IMR-90 (cell line): ENCODE measurements at regions not wholly inside any gene's neighbourhood (a gene's known extent, or its start where the extent isn't known, plus 50 kb on each side); places are given as distances from the start of the nearest gene placed in this dataset.

ENCODE experiments used
- ATAC-seq: fragments of 200-7000 bp; cut with Tn5 transposase; 2 replicates; pipeline ENCODE4 v1.9.1; 2020; ENCODE audit warnings: low read depth, mild to moderate bottlenecking, moderate library complexity
- BruUV-seq: library from RNA; stranded (reverse); fragments of 400-500 nt; replicated peaks from 2 replicates; lab custom pipeline; 2021; lab: Mats Ljungman, UMichigan
- CTCF ChIA-PET: fragments of 300-600 bp; formaldehyde crosslinking; extraction: SDS; loops from one replicate; lab custom pipeline; 2021; ENCODE audit warnings: antibody characterized with exemption; lab: Yijun Ruan, JAX
- POLR2A ChIA-PET: fragments of 300-600 bp; sonication (Branson Sonifier 250); formaldehyde crosslinking; loops from one replicate; lab custom pipeline; 2022; ENCODE audit warnings: antibody characterized with exemption; ENCODE audit not compliant: unreplicated experiment; lab: Charles Lee
- DNase-seq: peaks from one replicate; pipeline ENCODE4 v3.0.0; 2013
- H2AFZ ChIP-seq: replicated peaks from 2 replicates; pipeline ENCODE3; 2013; ENCODE audit warnings: low read length, mild to moderate bottlenecking; ENCODE audit not compliant: poor library complexity
- H2AK5ac ChIP-seq: 2 replicates; pipeline ENCODE4 v1.6.1; 2013; ENCODE audit warnings: low read depth, low read length, inconsistent platforms
- H2AK9ac ChIP-seq: replicated peaks from 2 replicates; pipeline ENCODE3; 2013; ENCODE audit warnings: mild to moderate bottlenecking, low read depth, low read length, moderate library complexity; ENCODE audit not compliant: poor library complexity
- H2BK120ac ChIP-seq: 2 replicates; pipeline ENCODE4 v1.6.1; 2013; ENCODE audit warnings: low read depth, low read length, inconsistent platforms
- H2BK15ac ChIP-seq: 3 replicates; pipeline ENCODE4 v1.6.1; 2013; ENCODE audit warnings: low read depth, low read length, inconsistent platforms
- H2BK20ac ChIP-seq: 2 replicates; pipeline ENCODE4 v1.6.1; 2013; ENCODE audit warnings: low read depth, mild to moderate bottlenecking, inconsistent platforms, low read length, moderate library complexity
- H2BK5ac ChIP-seq: 2 replicates; pipeline ENCODE4 v1.6.1; 2013; ENCODE audit warnings: mild to moderate bottlenecking, low read depth, low read length, inconsistent platforms; ENCODE audit not compliant: poor library complexity, severe bottlenecking
- H3K14ac ChIP-seq: replicated peaks from 2 replicates; pipeline ENCODE4 v1.6.1; 2013; ENCODE audit warnings: low read depth, low read length, inconsistent platforms
- H3K18ac ChIP-seq: 2 replicates; pipeline ENCODE4 v1.6.1; 2013; ENCODE audit warnings: low read depth, low read length, control low read depth
- H3K23ac ChIP-seq: 2 replicates; pipeline ENCODE4 v1.6.1; 2013; ENCODE audit warnings: low read depth, low read length, inconsistent platforms
- H3K27ac ChIP-seq: 2 replicates; pipeline ENCODE4 v1.5.1; 2013; ENCODE audit warnings: mild to moderate bottlenecking, control low read depth, low read length; ENCODE audit not compliant: insufficient read depth
- H3K27me3 ChIP-seq: 2 replicates; pipeline ENCODE4 v1.6.1; 2013; ENCODE audit warnings: low read length; ENCODE audit not compliant: control insufficient read depth, insufficient read depth
- H3K36me3 ChIP-seq: 2 replicates; pipeline ENCODE4 v1.6.1; 2013; ENCODE audit warnings: low read length, mixed read lengths; ENCODE audit not compliant: control insufficient read depth, insufficient read depth
- H3K4ac ChIP-seq: 2 replicates; pipeline ENCODE4 v1.6.1; 2013; ENCODE audit warnings: low read depth, low read length, inconsistent platforms
- H3K4me1 ChIP-seq: 2 replicates; pipeline ENCODE4 v1.6.1; 2013; ENCODE audit warnings: low read length, mixed read lengths; ENCODE audit not compliant: control insufficient read depth, insufficient read depth
- H3K4me2 ChIP-seq: 2 replicates; pipeline ENCODE4 v1.6.1; 2013; ENCODE audit warnings: low read depth, mild to moderate bottlenecking, control low read depth, low read length, moderate library complexity
- H3K4me3 ChIP-seq: 2 replicates; pipeline ENCODE4 v1.5.1; 2013; ENCODE audit warnings: low read depth, mild to moderate bottlenecking, control low read depth, low read length, moderate library complexity; ENCODE audit not compliant: insufficient read depth
- H3K56ac ChIP-seq: 2 replicates; pipeline ENCODE4 v1.6.1; 2013; ENCODE audit warnings: low read length, inconsistent platforms; ENCODE audit not compliant: insufficient read depth; ENCODE audit errors: extremely low read depth
- H3K79me1 ChIP-seq, 2 experiments: 2 replicates each; pipeline ENCODE4 v1.6.1; 2013; ENCODE audit warnings: low read length in 2 of 2, inconsistent platforms in 1 of 2, low read depth in 1 of 2
- H3K9ac ChIP-seq: 2 replicates; pipeline ENCODE4 v1.6.1; 2013; ENCODE audit warnings: low read depth, low read length, control low read depth
- H3K9me1 ChIP-seq: 2 replicates; pipeline ENCODE4 v1.6.1; 2013; ENCODE audit warnings: low read length, inconsistent platforms; ENCODE audit not compliant: insufficient read depth
- H3K9me3 ChIP-seq: 2 replicates; pipeline ENCODE4 v1.6.1; 2013; ENCODE audit warnings: low read length; ENCODE audit not compliant: control insufficient read depth, insufficient read depth
- H4K20me1 ChIP-seq: 2 replicates; pipeline ENCODE4 v1.6.1; 2013; ENCODE audit warnings: low read length, inconsistent platforms; ENCODE audit not compliant: insufficient read depth
- H4K5ac ChIP-seq: 2 replicates; pipeline ENCODE4 v1.6.1; 2013; ENCODE audit warnings: mild to moderate bottlenecking, low read depth, low read length, control low read depth
- H4K8ac ChIP-seq, 2 experiments: 2 replicates each; pipeline ENCODE4 v1.6.1; 2013; ENCODE audit warnings: low read depth in 2 of 2, low read length in 2 of 2, control low read depth in 1 of 2, inconsistent platforms in 1 of 2
- H4K91ac ChIP-seq: 2 replicates; pipeline ENCODE4 v1.6.1; 2013; ENCODE audit warnings: low read depth, low read length, inconsistent platforms; ENCODE audit not compliant: insufficient read depth
- BHLHE40 ChIP-seq: fragments of 150-350 bp; IDR thresholded peaks from 2 replicates; pipeline ENCODE4 v1.6.1; 2016; ENCODE audit warnings: mild to moderate bottlenecking, low read depth, low read length
- CEBPB ChIP-seq: IDR thresholded peaks from 2 replicates; pipeline ENCODE4 v1.6.1; 2012; ENCODE audit warnings: low read depth, low read length, improper control_type of control experiment
- ELK1 ChIP-seq: fragments of 150-350 bp; IDR thresholded peaks from 2 replicates; pipeline ENCODE4 v1.6.1; 2016; ENCODE audit warnings: low read depth, mild to moderate bottlenecking, low read length, moderate library complexity, borderline replicate concordance
- MXI1 ChIP-seq: IDR thresholded peaks from 2 replicates; pipeline ENCODE4 v1.6.1; 2012; ENCODE audit warnings: low read depth, mild to moderate bottlenecking, low read length, moderate library complexity, borderline replicate concordance
- POLR2A ChIP-seq: IDR thresholded peaks from 2 replicates; pipeline ENCODE4 v1.6.1; 2012; ENCODE audit warnings: mild to moderate bottlenecking, low read depth, low read length
- RAD21 ChIP-seq: IDR thresholded peaks from 2 replicates; pipeline ENCODE4 v1.6.1; 2012; ENCODE audit warnings: low read length, improper control_type of control experiment
- WGBS, 2 experiments: methylation state at CpG; one replicate each; pipeline versions ENCODE4 v1.1.5 to v1.1.7; 2013; ENCODE audit warnings: missing lambda C conversion rate in 2 of 2; ENCODE audit not compliant: insufficient read length in 1 of 2; ENCODE audit errors: extremely low coverage in 2 of 2; 5-methylcytosine and 5-hydroxymethylcytosine counted together
- dilution Hi-C: fragments of 300-500 bp; cut with HindIII; formaldehyde crosslinking; loops from one replicate; pipeline ENCODE4 v1.14.3; 2018; ENCODE audit warnings: low sequenced_read_pairs; ENCODE audit not compliant: unreplicated experiment
- in situ Hi-C: fragments of 300-500 bp; cut with MboI; formaldehyde crosslinking; loops from 3 replicates; pipeline ENCODE4 v1.14.3; 2019; ENCODE audit warnings: low sequenced_read_pairs, inconsistent platforms, mixed read lengths
- intact Hi-C: fragments of 100-400 bp; cut with micrococcal nuclease; formaldehyde crosslinking; loops from 2 replicates; pipeline ENCODE4 v1.10.0; 2022

GRCh38 chr2:43116988-43117387, 109.4 kb downstream of the ZFP36L2 start:
- no peak overlapping the region for H2AFZ ChIP-seq

More at GRCh38 chr2:43116988-43117387, 109.4 kb downstream of the ZFP36L2 start:
- H3K36me3 ChIP-seq = no peaks in the 10 kb centered on the region
- intact Hi-C loops = no loop called here
- H3K56ac ChIP-seq = no peak overlapping the region
- H3K18ac ChIP-seq = no peak overlapping the region
- H3K4ac ChIP-seq = no peak overlapping the region
- no peak overlapping the region for H3K9ac ChIP-seq
- H3K27me3 ChIP-seq = no peaks in the 10 kb centered on the region
- no peak overlapping the region for H4K5ac ChIP-seq
- H2AK9ac ChIP-seq = no peak overlapping the region
- ChIA-PET POLR2A (no interaction called here), CTCF (interaction anchor here (0.5 kb wide), 1 partner anchor 20 kb away, joined by 3 read pairs; no protein-coding TSS in a partner anchor)
- H4K8ac ChIP-seq = no peak overlapping the region
- no peak overlapping the region for H4K91ac ChIP-seq
- in situ Hi-C loops = no loop called here
- no peak overlapping the region for H2AK5ac ChIP-seq
- H3K27ac ChIP-seq = no peak overlapping the region
- ATAC-seq (no peak), DNase-seq (no peak)
- H3K23ac ChIP-seq = no peak overlapping the region
- H3K9me1 ChIP-seq = no peaks in the 10 kb centered on the region
- no CpG with 5 or more reads among the region's 3 CpGs for WGBS, 2 experiments
- H3K14ac ChIP-seq = no peak overlapping the region
- no peaks in the 10 kb centered on the region for H3K79me1 ChIP-seq
- 0 out of 2 replicates have a peak, but pooled peaks cover 2% of the 10 kb centered on the region for H3K4me1 ChIP-seq
- no peak overlapping the region for H3K4me3 ChIP-seq
- dilution Hi-C loops = no loop called here
- H4K20me1 ChIP-seq = no peaks in the 10 kb centered on the region
- no peak overlapping the region for H2BK15ac ChIP-seq
- TF ChIP-seq CEBPB = no peak
- TF ChIP-seq RAD21 = no peak
- no peak for TF ChIP-seq ELK1
- TF ChIP-seq POLR2A = no peak
- TF ChIP-seq MXI1 = no peak
- TF ChIP-seq BHLHE40 = no peak
- no peak overlapping the region for H2BK120ac ChIP-seq
- H3K9me3 ChIP-seq = peaks cover 14% of the 10 kb centered on the region
- no TSS peak for BruUV-seq
- no peak overlapping the region for H3K4me2 ChIP-seq
- H2BK5ac ChIP-seq = no peak overlapping the region
- no peak overlapping the region for H2BK20ac ChIP-seq
